ENCODE measurements at regions not wholly inside any gene's neighbourhood (a gene's known extent, or its start where the extent isn't known, plus 50 kb on each side); places are given as distances from the start of the nearest gene placed in this dataset.
A peak's percentile ranks its signal among the peaks of the same experiment; 100 is the strongest.

DNA sequence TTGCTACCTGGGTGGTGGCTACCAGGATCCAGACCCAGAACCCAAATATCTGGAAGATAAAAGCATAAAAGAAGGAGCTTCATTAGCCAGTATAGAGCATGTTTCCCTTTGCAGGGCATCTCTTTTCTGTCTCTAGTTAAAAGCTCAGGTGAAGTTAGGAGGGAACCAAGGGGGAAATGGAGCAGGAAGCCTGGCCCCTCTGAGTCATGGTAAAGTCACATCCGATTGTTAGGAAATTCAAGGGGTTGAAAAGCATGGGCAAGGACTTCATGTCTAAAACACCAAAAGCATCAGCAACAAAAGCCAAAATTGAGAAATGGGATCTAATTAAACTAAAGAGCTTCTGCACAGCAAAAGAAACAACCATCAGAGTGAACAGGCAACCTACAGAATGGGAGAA is 126.9 kb downstream of the RPIA start:
- H3K9ac ChIP-seq (ENCODE audit: low read length), result no peak overlapping the region
- H3K36me3 ChIP-seq (ENCODE audit: low read depth, low read length), result no peaks in the 10 kb centered on the region
- intact Hi-C loops (cut with micrococcal nuclease), result no loop called here
- no peak overlapping the region for H3K4me3 ChIP-seq (ENCODE audit: low read length)
- H3K4me1 ChIP-seq (ENCODE audit: insufficient read depth, low read length), result 0 out of 2 replicates have a peak, but pooled peaks cover 3% of the 10 kb centered on the region
- no peak overlapping the region for H2AFZ ChIP-seq (ENCODE audit: low read length)
- TF ChIP-seq, protein P1, sequence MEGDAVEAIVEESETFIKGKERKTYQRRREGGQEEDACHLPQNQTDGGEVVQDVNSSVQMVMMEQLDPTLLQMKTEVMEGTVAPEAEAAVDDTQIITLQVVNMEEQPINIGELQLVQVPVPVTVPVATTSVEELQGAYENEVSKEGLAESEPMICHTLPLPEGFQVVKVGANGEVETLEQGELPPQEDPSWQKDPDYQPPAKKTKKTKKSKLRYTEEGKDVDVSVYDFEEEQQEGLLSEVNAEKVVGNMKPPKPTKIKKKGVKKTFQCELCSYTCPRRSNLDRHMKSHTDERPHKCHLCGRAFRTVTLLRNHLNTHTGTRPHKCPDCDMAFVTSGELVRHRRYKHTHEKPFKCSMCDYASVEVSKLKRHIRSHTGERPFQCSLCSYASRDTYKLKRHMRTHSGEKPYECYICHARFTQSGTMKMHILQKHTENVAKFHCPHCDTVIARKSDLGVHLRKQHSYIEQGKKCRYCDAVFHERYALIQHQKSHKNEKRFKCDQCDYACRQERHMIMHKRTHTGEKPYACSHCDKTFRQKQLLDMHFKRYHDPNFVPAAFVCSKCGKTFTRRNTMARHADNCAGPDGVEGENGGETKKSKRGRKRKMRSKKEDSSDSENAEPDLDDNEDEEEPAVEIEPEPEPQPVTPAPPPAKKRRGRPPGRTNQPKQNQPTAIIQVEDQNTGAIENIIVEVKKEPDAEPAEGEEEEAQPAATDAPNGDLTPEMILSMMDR (conservative IDR thresholded peaks at IDR 0.05; ENCODE audit: low read depth, low read length), result no peak
- TF ChIP-seq EZH2 (IDR thresholded peaks at IDR 0.05; ENCODE audit: low read length, unreplicated experiment) (no peak), EZH2phosphoT487 (IDR thresholded peaks at IDR 0.05; ENCODE audit: borderline replicate concordance, low read length) (no peak)
- H3K79me2 ChIP-seq (ENCODE audit: low read length), result no peaks in the 10 kb centered on the region
- DNase-seq (peak; percentile 48), ATAC-seq (no peak; the same call in 1 of the 2 replicates)
- H3K27ac ChIP-seq (ENCODE audit: low read length), result no peak overlapping the region
- no peak overlapping the region for H3K4me2 ChIP-seq (ENCODE audit: low read length)
- no peaks in the 10 kb centered on the region for H4K20me1 ChIP-seq (ENCODE audit: low read length)
- H3K9me2 ChIP-seq (replicated peaks; ENCODE audit: low read length), result no peaks in the 10 kb centered on the region
- BruUV-seq (replicated peaks), result no TSS peak
- POLR2A ChIA-PET (ENCODE audit: unreplicated experiment), result no interaction called here
- CTCF ChIA-PET, result no interaction called here
- peaks cover 2% of the 10 kb centered on the region; the same call in 1 of the 2 replicates for H3K9me3 ChIP-seq (ENCODE audit: low read length)
- H3F3A ChIP-seq (ENCODE audit: low read length, unreplicated experiment), result no peaks in the 10 kb centered on the region
- H3K27me3 ChIP-seq (ENCODE audit: low read length), result peaks cover 29% of the 10 kb centered on the region

DNA sequence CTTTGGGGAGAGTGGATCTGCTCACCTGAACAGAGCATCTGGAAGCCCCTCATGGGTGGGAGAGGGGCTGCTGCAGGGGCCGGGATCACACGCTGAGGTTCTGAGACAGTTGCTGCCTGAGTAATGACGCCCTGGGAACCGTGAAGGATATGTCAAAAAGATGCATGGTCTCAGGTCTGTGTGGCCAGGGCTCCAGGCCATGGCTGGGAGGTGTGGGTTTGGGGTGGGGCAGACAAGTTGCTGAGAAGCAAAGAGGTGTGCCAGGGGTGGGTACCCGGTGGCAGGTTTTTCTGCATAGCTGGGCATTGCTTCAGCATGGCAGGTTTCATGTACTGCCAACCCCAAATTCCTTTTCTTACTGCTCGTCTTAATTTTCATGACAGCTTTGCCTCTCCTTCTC is 133.5 kb downstream of the RPIA start:
- no peaks in the 10 kb centered on the region for H3K4me1 ChIP-seq (ENCODE audit: insufficient read depth, low read length)
- DNase-seq (no peak), ATAC-seq (no peak)
- H4K20me1 ChIP-seq (ENCODE audit: low read length), result no peaks in the 10 kb centered on the region
- no TSS peak for BruUV-seq (replicated peaks)
- H3K4me3 ChIP-seq (ENCODE audit: low read length), result no peak overlapping the region
- H3K9me2 ChIP-seq (replicated peaks; ENCODE audit: low read length), result no peaks in the 10 kb centered on the region
- no peaks in the 10 kb centered on the region for H3K79me2 ChIP-seq (ENCODE audit: low read length)
- H3K9ac ChIP-seq (ENCODE audit: low read length), result no peak overlapping the region
- peaks cover 66% of the 10 kb centered on the region for H3K27me3 ChIP-seq (ENCODE audit: low read length)
- no peaks in the 10 kb centered on the region for H3K36me3 ChIP-seq (ENCODE audit: low read depth, low read length)
- no peaks in the 10 kb centered on the region for H3F3A ChIP-seq (ENCODE audit: low read length, unreplicated experiment)
- no peak for TF ChIP-seq EZH2 (IDR thresholded peaks at IDR 0.05; ENCODE audit: low read length, unreplicated experiment)
- TF ChIP-seq, protein P1 (conservative IDR thresholded peaks at IDR 0.05; ENCODE audit: low read depth, low read length), result no peak
- TF ChIP-seq EZH2phosphoT487 (IDR thresholded peaks at IDR 0.05; ENCODE audit: borderline replicate concordance, low read length), result no peak
- H3K27ac ChIP-seq (ENCODE audit: low read length), result no peak overlapping the region
- intact Hi-C loops (cut with micrococcal nuclease), result no loop called here
- CTCF ChIA-PET, result no interaction called here
- H3K9me3 ChIP-seq (ENCODE audit: low read length), result no peaks in the 10 kb centered on the region
- H3K4me2 ChIP-seq (ENCODE audit: low read length), result no peak overlapping the region
- POLR2A ChIA-PET (ENCODE audit: unreplicated experiment), result no interaction called here
- no peak overlapping the region for H2AFZ ChIP-seq (ENCODE audit: low read length)

DNA sequence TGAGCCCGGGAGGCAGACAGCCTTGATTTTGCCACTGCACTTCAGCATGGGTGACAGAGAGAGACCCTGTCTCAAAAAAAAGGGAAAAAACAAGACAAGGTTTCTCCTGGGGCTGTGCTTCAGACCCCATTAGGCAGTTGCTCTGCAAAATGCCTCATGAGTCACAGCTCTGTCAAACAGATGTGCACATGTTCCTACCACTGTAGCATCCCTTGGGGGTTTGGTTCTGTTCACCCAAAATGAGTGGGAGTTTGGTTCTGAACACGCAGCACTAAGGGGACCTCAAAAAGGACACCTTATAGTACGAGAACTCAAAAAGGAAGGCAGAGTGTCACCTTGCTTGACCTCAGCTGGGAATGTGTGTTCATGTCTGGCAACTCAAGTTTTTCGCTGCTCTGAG is 134.9 kb downstream of the RPIA start:
- Histone ChIP-seq H3K27me3 (ENCODE audit: low read length) (peaks cover 54% of the 10 kb centered on the region), H3K9ac (ENCODE audit: low read length) (no peak overlapping the region), H3K36me3 (ENCODE audit: low read depth, low read length) (no peaks in the 10 kb centered on the region), H3K9me2 (replicated peaks; ENCODE audit: low read length) (no peaks in the 10 kb centered on the region), H3K4me3 (ENCODE audit: low read length) (no peak overlapping the region), H3K4me1 (ENCODE audit: insufficient read depth, low read length) (no peaks in the 10 kb centered on the region), H3K4me2 (ENCODE audit: low read length) (no peak overlapping the region), H3K79me2 (ENCODE audit: low read length) (no peaks in the 10 kb centered on the region), H3K9me3 (ENCODE audit: low read length) (no peaks in the 10 kb centered on the region), H4K20me1 (ENCODE audit: low read length) (no peaks in the 10 kb centered on the region), H3K27ac (ENCODE audit: low read length) (no peak overlapping the region), H3F3A (ENCODE audit: low read length, unreplicated experiment) (no peaks in the 10 kb centered on the region), H2AFZ (ENCODE audit: low read length) (no peak overlapping the region)
- intact Hi-C loops (cut with micrococcal nuclease), result no loop called here
- no peak for ATAC-seq
- POLR2A ChIA-PET (ENCODE audit: unreplicated experiment), result no interaction called here
- BruUV-seq (replicated peaks), result no TSS peak
- CTCF ChIA-PET, result no interaction called here
- no peak for DNase-seq
- TF ChIP-seq, protein P1 (conservative IDR thresholded peaks at IDR 0.05; ENCODE audit: low read depth, low read length), result no peak
- no peak for TF ChIP-seq EZH2phosphoT487 (IDR thresholded peaks at IDR 0.05; ENCODE audit: borderline replicate concordance, low read length)
- TF ChIP-seq EZH2 (IDR thresholded peaks at IDR 0.05; ENCODE audit: low read length, unreplicated experiment), result no peak
